H1 (cell line): ENCODE measurements at regions not wholly inside any gene's neighbourhood (a gene's known extent, or its start where the extent isn't known, plus 50 kb on each side); places are given as distances from the start of the nearest gene placed in this dataset.

Experiments
- JUN ChIP-seq: IDR thresholded peaks from 2 replicates; pipeline ENCODE4 v1.6.1; 2011; ENCODE audit warnings: low read depth, mild to moderate bottlenecking, improper control_type of control experiment, low read length
- TF ChIP-seq, protein P1 (sequence below), 3 experiments: IDR thresholded peaks; 1 replicate in 2 of 3; 2 replicates in 1 of 3; pipeline versions ENCODE4 v1.5.1 to v1.6.1; 2011; ENCODE audit warnings: low read length in 3 of 3, mild to moderate bottlenecking in 3 of 3, inconsistent platforms in 2 of 3, low read depth in 1 of 3, moderate library complexity in 1 of 3; ENCODE audit not compliant: insufficient read depth in 1 of 3; ENCODE audit errors: control extremely low read depth in 1 of 3

DNA sequence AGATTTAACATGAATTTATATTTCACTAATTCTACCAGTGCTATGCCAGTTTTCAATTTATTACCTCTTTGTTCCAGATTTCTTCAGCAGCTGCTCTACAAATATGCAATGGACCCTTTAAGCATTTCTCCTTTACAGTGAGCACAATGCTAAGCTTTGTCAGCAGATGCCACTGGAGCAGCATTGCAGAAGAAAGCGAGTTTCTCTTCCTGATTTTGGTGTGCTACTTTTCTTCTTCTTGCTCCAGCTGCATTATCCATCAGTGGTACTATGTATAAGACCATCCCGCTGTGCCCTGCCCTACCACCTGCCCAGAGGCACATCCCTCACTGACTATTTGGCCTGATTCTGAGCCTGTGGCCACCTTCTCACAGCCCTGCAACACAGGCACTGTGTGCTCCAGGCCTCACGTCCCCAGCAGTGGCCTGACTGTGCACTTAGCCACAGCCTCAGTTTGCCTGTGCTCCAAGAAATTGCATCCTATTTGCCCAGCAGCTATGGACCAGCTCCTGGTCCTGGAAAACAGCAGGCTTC lies 84.1 kb downstream of the TNFAIP3 start:
- TF ChIP-seq, protein P1, sequence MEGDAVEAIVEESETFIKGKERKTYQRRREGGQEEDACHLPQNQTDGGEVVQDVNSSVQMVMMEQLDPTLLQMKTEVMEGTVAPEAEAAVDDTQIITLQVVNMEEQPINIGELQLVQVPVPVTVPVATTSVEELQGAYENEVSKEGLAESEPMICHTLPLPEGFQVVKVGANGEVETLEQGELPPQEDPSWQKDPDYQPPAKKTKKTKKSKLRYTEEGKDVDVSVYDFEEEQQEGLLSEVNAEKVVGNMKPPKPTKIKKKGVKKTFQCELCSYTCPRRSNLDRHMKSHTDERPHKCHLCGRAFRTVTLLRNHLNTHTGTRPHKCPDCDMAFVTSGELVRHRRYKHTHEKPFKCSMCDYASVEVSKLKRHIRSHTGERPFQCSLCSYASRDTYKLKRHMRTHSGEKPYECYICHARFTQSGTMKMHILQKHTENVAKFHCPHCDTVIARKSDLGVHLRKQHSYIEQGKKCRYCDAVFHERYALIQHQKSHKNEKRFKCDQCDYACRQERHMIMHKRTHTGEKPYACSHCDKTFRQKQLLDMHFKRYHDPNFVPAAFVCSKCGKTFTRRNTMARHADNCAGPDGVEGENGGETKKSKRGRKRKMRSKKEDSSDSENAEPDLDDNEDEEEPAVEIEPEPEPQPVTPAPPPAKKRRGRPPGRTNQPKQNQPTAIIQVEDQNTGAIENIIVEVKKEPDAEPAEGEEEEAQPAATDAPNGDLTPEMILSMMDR (IDR thresholded peaks at IDR 0.05; ENCODE audit: control extremely low read depth in 1 of 3, insufficient read depth in 1 of 3, low read depth in 1 of 3, low read length in 3 of 3) = no peak
- no peak for TF ChIP-seq JUN
